ENCODE measurements at regions not wholly inside any gene's neighbourhood (a gene's known extent, or its start where the extent isn't known, plus 50 kb on each side); places are given as distances from the start of the nearest gene placed in this dataset.
"Not testable (repeated sequence)": the region's sequence is repeated elsewhere in the genome, so short reads cannot be mapped to it uniquely, and the experiment has no call there.

DNA sequence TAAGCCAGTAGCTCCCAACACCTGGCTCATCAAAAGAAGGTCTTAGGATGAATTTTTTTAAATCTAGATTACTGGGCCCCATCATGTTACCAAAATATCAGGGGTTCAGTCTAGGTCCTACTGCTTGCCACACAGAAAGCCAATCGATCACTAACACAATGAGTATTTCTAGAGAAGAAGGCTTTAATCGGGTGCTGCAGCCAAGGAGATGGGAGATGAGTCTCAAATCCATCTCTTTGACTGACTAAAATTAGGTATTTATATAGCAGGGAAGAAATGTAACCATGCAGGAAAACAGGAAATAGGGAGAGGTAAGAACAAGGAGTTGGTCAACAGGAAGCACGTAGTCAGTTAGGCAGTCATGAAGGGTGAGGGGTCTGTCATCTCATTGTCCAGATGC is 288.2 kb downstream of the CEP170 start:
- in situ Hi-C loops (cut with HindIII; ENCODE audit: low sequenced_read_pairs) = no loop called here
- no peak overlapping the region for H3K4me3 ChIP-seq (ENCODE audit: low read depth, low read length)
- DNase-seq (ENCODE audit: low read depth) = no peak
- TF ChIP-seq, protein P1, sequence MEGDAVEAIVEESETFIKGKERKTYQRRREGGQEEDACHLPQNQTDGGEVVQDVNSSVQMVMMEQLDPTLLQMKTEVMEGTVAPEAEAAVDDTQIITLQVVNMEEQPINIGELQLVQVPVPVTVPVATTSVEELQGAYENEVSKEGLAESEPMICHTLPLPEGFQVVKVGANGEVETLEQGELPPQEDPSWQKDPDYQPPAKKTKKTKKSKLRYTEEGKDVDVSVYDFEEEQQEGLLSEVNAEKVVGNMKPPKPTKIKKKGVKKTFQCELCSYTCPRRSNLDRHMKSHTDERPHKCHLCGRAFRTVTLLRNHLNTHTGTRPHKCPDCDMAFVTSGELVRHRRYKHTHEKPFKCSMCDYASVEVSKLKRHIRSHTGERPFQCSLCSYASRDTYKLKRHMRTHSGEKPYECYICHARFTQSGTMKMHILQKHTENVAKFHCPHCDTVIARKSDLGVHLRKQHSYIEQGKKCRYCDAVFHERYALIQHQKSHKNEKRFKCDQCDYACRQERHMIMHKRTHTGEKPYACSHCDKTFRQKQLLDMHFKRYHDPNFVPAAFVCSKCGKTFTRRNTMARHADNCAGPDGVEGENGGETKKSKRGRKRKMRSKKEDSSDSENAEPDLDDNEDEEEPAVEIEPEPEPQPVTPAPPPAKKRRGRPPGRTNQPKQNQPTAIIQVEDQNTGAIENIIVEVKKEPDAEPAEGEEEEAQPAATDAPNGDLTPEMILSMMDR (IDR thresholded peaks at IDR 0.05; ENCODE audit: low read depth, low read length, missing control alignments) = no peak

DNA sequence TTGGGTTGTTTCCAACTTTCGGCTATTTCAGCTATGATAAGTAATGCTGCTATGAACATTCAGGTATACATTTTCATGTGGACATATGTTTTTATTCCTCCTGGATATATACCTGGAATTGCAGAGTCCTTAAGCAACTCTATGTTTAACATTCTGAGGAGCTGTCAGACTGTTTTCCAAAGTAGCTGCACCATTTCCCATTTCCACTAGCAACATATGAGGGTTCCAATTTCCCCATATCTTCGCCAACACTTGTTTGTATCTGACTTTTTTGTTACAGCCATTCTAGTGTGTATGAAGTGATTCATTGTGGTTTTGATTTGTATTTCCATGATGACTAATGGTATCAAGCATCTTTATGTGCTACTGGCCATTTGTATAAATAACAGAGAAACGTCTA is 295.7 kb downstream of the CEP170 start:
- DNase-seq (ENCODE audit: low read depth); in situ Hi-C loops (cut with HindIII; ENCODE audit: low sequenced_read_pairs); H3K4me3 ChIP-seq (ENCODE audit: low read depth, low read length): not testable (repeated sequence)

DNA sequence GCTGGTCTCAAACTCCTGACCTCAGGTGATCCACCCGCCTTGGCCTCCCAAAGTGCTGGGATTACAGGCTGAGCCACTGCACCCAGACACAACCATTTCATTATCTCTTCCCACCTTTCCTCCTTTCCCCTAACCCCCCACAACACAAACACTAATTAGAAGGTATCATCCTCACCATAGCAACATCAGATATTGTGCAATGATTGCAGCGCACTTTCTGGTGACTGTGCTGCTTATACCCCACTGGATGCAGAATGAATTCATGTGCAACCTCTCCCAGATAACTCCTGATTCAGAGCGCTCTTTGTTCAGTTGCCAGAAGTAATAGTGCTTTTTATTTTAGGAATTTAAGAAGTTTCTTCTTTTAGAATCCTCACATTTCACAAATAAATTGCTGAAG is 300.1 kb downstream of the CEP170 start:
- in situ Hi-C loops (cut with HindIII; ENCODE audit: low sequenced_read_pairs); DNase-seq (ENCODE audit: low read depth); H3K4me3 ChIP-seq (ENCODE audit: low read depth, low read length): not testable (repeated sequence)

DNA sequence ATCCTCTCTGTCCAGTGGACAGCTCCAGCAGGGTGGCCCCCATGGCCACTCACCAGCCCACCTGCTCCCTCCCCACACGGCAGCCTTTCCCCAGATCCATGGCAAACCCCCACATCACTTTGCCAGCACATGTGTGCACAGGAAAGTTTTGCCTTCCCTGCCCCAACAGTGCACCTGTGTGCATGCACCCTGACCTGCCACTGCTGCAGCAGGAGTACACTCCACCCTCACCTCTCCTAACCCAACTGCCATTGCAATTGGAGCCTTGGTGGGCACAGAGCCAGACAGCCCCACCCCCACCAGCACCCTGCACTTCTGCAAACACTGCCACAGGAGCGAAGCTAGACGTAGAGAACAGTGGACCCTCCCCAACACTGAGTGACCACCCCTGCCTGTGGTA is 308.9 kb downstream of the CEP170 start:
- TF ChIP-seq, protein P1 (IDR thresholded peaks at IDR 0.05; ENCODE audit: low read depth, low read length, missing control alignments) = no peak

DNA sequence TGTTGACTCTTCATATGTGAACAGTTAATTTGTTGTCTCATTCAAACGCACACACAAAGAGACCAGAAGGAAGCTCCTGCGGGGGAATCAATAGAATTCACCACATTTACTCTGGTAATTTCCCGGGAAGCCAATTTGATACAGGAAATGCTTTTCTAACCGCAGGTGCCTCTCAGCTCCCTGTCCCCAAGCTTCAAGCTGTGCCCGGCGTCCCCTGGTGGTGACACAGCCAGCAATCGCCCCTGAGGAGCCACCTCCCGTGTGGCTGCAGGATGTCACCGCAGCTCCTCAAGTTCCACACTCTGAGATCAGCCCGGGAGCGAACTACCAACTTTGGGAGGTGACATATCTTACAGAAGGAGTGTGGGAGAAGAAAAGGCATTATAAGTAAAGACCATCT is 318.4 kb downstream of the CEP170 start:
- in situ Hi-C loops (cut with HindIII; ENCODE audit: low sequenced_read_pairs); H3K4me3 ChIP-seq (ENCODE audit: low read depth, low read length); DNase-seq (ENCODE audit: low read depth): not testable (repeated sequence)

More for the DNA sequence above, 308.9 kb downstream of the CEP170 start:
- no peak overlapping the region for H3K4me3 ChIP-seq (ENCODE audit: low read depth, low read length)
- in situ Hi-C loops (cut with HindIII; ENCODE audit: low sequenced_read_pairs) = no loop called here
- DNase-seq (ENCODE audit: low read depth) = no peak

DNA sequence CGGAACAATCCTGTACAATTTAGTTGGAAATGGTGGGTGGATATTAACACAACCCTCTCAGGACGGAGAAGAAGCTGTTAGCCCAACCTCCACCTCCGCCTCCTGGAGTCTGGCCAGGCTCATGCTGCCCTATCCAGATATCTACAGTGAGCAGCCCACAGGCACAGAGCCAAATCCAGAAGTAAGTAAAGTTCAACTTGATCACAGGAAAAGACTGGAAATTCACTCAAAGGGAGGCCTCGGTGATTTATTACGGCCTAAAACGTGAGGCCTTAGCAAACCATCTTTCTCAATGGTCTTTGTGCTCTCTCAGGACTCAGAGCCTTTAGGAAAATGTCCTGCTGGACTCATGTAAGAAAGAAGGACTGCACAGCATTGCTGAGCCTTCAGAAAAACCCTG is 330.4 kb downstream of the CEP170 start:
- H3K4me3 ChIP-seq (ENCODE audit: low read depth, low read length); in situ Hi-C loops (cut with HindIII; ENCODE audit: low sequenced_read_pairs); DNase-seq (ENCODE audit: low read depth): not testable (repeated sequence)

DNA sequence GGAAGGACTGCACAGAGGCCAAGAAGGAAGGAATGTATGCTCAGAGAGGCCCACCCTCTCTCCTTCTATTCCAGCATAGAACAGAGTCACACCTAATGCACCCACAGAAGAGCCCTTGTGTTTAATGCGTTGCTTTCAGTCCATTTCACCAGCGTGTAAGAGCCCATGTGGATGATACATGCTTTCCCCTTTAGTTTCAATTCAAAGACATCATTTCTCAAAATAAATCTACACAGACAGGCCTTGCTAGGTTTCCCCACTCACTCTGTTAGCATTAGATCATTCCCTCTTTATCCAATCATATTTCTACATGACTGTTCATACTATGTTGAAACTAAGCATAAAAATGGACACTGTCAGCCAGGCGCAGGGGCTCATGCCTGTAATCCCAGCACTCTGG is 331.5 kb downstream of the CEP170 start:
- H3K4me3 ChIP-seq (ENCODE audit: low read depth, low read length); DNase-seq (ENCODE audit: low read depth); in situ Hi-C loops (cut with HindIII; ENCODE audit: low sequenced_read_pairs): not testable (repeated sequence)

DNA sequence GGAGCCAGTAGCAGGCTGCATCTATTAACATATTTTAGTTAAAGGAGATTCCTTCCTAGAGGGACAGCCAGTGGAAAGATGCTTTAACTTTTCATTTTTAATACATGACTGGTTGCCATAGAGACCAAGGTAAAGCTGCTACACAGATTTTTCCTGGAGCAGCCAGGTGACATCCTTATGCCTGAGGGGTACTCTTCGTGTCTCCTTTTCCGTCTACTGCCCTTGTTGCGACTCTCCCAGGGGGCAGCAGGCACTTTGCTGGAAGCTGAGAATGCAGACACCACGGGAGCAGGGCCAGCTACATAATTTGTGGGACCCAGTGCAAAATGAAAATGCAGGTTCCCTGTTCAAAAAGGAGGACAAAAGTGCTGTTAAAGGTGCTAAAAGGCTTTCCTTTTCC is 340.4 kb downstream of the CEP170 start:
- DNase-seq (ENCODE audit: low read depth); in situ Hi-C loops (cut with HindIII; ENCODE audit: low sequenced_read_pairs); H3K4me3 ChIP-seq (ENCODE audit: low read depth, low read length): not testable (repeated sequence)

DNA sequence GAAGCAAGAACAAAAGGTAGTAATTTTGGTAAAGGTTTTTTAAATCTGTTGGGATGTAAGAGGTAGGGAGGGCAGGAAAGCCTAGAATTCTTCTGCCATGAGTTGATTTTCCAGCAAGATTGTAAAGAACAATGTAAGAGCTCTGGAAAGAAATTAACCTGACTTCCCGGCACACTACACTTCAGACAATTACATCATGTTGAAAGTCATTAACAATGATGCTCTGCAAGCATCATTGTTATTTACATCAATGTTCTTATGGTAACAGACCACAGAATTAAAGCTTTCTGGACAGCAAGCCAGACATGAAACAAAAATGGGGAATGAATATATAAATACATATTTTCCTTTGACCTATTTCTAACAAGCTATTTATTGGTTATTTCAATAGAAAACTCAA is 342.2 kb downstream of the CEP170 start:
- in situ Hi-C loops (cut with HindIII; ENCODE audit: low sequenced_read_pairs); DNase-seq (ENCODE audit: low read depth); H3K4me3 ChIP-seq (ENCODE audit: low read depth, low read length): not testable (repeated sequence)

DNA sequence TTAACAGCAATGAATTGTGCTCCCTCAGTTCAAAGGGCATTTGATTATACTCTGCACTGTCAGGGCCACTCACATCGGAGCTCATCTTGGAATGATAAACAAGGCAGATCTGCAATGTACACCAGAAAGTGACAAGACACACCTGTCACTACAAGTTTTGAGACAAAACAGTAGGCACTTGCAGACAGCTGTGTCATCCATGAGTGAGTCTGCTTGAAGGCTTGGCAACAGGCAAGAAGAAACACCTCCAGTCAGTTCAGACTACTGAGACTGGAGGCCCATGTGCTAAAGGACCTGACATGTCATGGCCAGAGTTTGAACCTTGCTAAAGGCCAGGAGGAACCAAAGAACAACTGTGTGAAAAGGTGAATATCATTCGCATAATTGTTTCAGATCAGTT is 354.5 kb downstream of the CEP170 start:
- H3K4me3 ChIP-seq (ENCODE audit: low read depth, low read length); in situ Hi-C loops (cut with HindIII; ENCODE audit: low sequenced_read_pairs); DNase-seq (ENCODE audit: low read depth): not testable (repeated sequence)

DNA sequence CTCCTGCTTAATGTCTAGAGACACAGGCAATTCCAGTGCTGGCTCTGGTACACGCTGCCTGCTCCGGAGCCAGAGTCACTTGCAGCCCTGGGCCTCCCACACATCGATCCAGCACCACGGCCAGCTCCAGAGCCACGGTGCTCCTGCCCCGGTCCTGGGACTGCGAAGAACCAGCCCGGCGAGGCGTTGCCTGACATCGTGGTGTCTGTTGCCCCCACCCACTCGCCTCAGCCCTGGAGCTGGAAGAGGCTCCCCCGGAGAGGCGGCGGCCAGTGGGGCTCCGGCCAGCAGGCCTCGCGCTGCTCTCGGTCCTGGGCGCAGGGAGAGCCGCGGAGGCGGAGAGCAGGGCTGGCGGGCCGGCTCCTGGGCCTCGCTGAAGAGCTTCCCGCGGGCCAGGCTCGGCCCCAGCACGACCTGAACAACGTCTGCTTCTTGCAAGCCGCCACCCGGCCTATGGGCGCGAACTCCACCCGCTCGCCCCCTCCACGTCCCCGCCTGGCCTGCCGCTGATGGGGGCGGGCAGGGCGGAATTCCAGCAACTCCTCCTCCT is 364.8 kb downstream of the CEP170 start:
- no peak overlapping the region for H3K4me3 ChIP-seq (ENCODE audit: low read depth, low read length)
- TF ChIP-seq, protein P1 (IDR thresholded peaks at IDR 0.05; ENCODE audit: low read depth, low read length, missing control alignments) = no peak
- in situ Hi-C loops (cut with HindIII; ENCODE audit: low sequenced_read_pairs) = no loop called here
- DNase-seq (ENCODE audit: low read depth) = no peak

All from astrocyte of the cerebellum (primary cell).